SH-SY5Y (cell line): ENCODE measurements at regions not wholly inside any gene's neighbourhood (a gene's known extent, or its start where the extent isn't known, plus 50 kb on each side); places are given as distances from the start of the nearest gene placed in this dataset.

Source experiments
- GATA2 ChIP-seq: IDR thresholded peaks from 2 replicates; pipeline ENCODE4 v1.6.1; 2011; ENCODE audit warnings: mild to moderate bottlenecking, low read depth, low read length
- GATA3 ChIP-seq: IDR thresholded peaks from 2 replicates; pipeline ENCODE4 v1.6.1; 2011; ENCODE audit warnings: low read depth, mild to moderate bottlenecking, low read length, moderate library complexity

GRCh38 chr7:15813448-15813847 is 127.0 kb upstream of the MEOX2 start:
- no peak for TF ChIP-seq GATA2
- no peak for TF ChIP-seq GATA3
